Ramos (cell line): ENCODE measurements at regions not wholly inside any gene's neighbourhood (a gene's known extent, or its start where the extent isn't known, plus 50 kb on each side); places are given as distances from the start of the nearest gene placed in this dataset.
"Not testable (repeated sequence)": the region's sequence is repeated elsewhere in the genome, so short reads cannot be mapped to it uniquely, and the experiment has no call there.

ENCODE experiments used
- in situ Hi-C: fragments of 300-500 bp; cut with MboI; formaldehyde crosslinking; loops from one replicate; pipeline ENCODE4 v1.14.3; 2022; ENCODE audit warnings: low sequenced_read_pairs; ENCODE audit not compliant: unreplicated experiment

GRCh38 chr2:34204560-34204959 is 605.5 kb upstream of the FAM98A start:
- in situ Hi-C loops, result no loop called here

- in situ Hi-C loops, result no loop called here
Observed at GRCh38 chr2:34201099-34201498, 602.0 kb upstream of the FAM98A start.

GRCh38 chr2:34199971-34200370 is 600.9 kb upstream of the FAM98A start:
- in situ Hi-C loops, result no loop called here

GRCh38 chr2:34193164-34193563 is 594.1 kb upstream of the FAM98A start:
- in situ Hi-C loops, result no loop called here

- in situ Hi-C loops, result no loop called here
Observed at GRCh38 chr2:34188464-34189303, 589.6 kb upstream of the FAM98A start.

- in situ Hi-C loops, result no loop called here
Observed at GRCh38 chr2:34179511-34179910, 580.4 kb upstream of the FAM98A start.

GRCh38 chr2:34178482-34178881 is 579.4 kb upstream of the FAM98A start:
- in situ Hi-C loops, result no loop called here

GRCh38 chr2:34176693-34177092 is 577.6 kb upstream of the FAM98A start:
- in situ Hi-C loops, result no loop called here

GRCh38 chr2:34174506-34174905 is 575.4 kb upstream of the FAM98A start:
- in situ Hi-C loops, result no loop called here

GRCh38 chr2:34162231-34162630 is 563.1 kb upstream of the FAM98A start:
- in situ Hi-C loops, result no loop called here

GRCh38 chr2:34161549-34161948 is 562.5 kb upstream of the FAM98A start:
- in situ Hi-C loops, result no loop called here

GRCh38 chr2:34159901-34160300 is 560.8 kb upstream of the FAM98A start:
- in situ Hi-C loops, result no loop called here

GRCh38 chr2:34153484-34153883 is 554.4 kb upstream of the FAM98A start:
- in situ Hi-C loops, result no loop called here

- in situ Hi-C loops, result no loop called here
Observed at GRCh38 chr2:34147780-34148179, 548.7 kb upstream of the FAM98A start.

- in situ Hi-C loops, result no loop called here
Observed at GRCh38 chr2:34143149-34143548, 544.0 kb upstream of the FAM98A start.

- in situ Hi-C loops, result not testable (repeated sequence)
Observed at GRCh38 chr2:34142531-34143008, 543.5 kb upstream of the FAM98A start.

GRCh38 chr2:34133065-34133464 is 534.0 kb upstream of the FAM98A start:
- in situ Hi-C loops, result not testable (repeated sequence)

- in situ Hi-C loops, result no loop called here
Observed at GRCh38 chr2:34126279-34126678, 527.2 kb upstream of the FAM98A start.

- in situ Hi-C loops, result loop anchor here (25.0 kb wide), 1 partner anchor 1288 kb away; no protein-coding TSS in a partner anchor
Observed at GRCh38 chr2:34123996-34124785, 525.1 kb upstream of the FAM98A start.

- in situ Hi-C loops, result loop anchor here (25.0 kb wide), 1 partner anchor 1291 kb away; no protein-coding TSS in a partner anchor
Observed at GRCh38 chr2:34121076-34121475, 522.0 kb upstream of the FAM98A start.

- in situ Hi-C loops, result loop anchor here (25.0 kb wide), 1 partner anchor 1297 kb away; no protein-coding TSS in a partner anchor
Observed at GRCh38 chr2:34115076-34115475, 516.0 kb upstream of the FAM98A start.
